OCI-LY1 (cell line): ENCODE measurements at regions not wholly inside any gene's neighbourhood (a gene's known extent, or its start where the extent isn't known, plus 50 kb on each side); places are given as distances from the start of the nearest gene placed in this dataset.

Experiments used
- H2AFZ ChIP-seq: fragments of 200-600 bp; sonication (generic), shearing (Covaris generic); 2 replicates; pipeline ENCODE4 v1.6.0; 2014; ENCODE audit warnings: antibody characterized with exemption, mild to moderate bottlenecking, low read length
- H3F3A ChIP-seq: fragments of 200-600 bp; sonication (generic), shearing (Covaris generic); 2 replicates; pipeline ENCODE4 v1.6.0; 2014; ENCODE audit warnings: mild to moderate bottlenecking, antibody characterized with exemption, low read length, moderate library complexity; ENCODE audit not compliant: insufficient read depth
- H3K27ac ChIP-seq: fragments of 200-600 bp; sonication (generic); 2 replicates; pipeline ENCODE4 v1.5.1; 2014; ENCODE audit warnings: low read length, mixed run types, mild to moderate bottlenecking, low read depth; ENCODE audit not compliant: poor library complexity, severe bottlenecking
- H3K27me3 ChIP-seq: fragments of 200-600 bp; sonication (generic); 2 replicates; pipeline ENCODE4 v1.6.0; 2014; ENCODE audit warnings: antibody characterized with exemption, mild to moderate bottlenecking, low read length, moderate library complexity; ENCODE audit not compliant: insufficient read depth
- H3K36me3 ChIP-seq: fragments of 200-600 bp; sonication (generic); 2 replicates; pipeline ENCODE4 v1.6.1; 2014; ENCODE audit warnings: mild to moderate bottlenecking, antibody characterized with exemption, low read length, moderate library complexity, mixed read lengths; ENCODE audit not compliant: insufficient read depth
- H3K4me1 ChIP-seq: fragments of 200-600 bp; sonication (generic); 2 replicates; pipeline ENCODE4 v1.5.1; 2014; ENCODE audit warnings: mild to moderate bottlenecking, low read length, moderate library complexity; ENCODE audit not compliant: insufficient read depth, severe bottlenecking
- H3K4me2 ChIP-seq: fragments of 200-600 bp; sonication (generic), shearing (Covaris generic); 2 replicates; pipeline ENCODE4 v1.6.1; 2014; ENCODE audit warnings: low read length
- H3K4me3 ChIP-seq: fragments of 200-600 bp; sonication (generic); 2 replicates; pipeline ENCODE4 v1.5.1; 2014; ENCODE audit warnings: low read length, low read depth, mild to moderate bottlenecking, mixed read lengths; ENCODE audit not compliant: poor library complexity, severe bottlenecking
- H3K79me2 ChIP-seq: fragments of 200-600 bp; shearing (Covaris generic); 2 replicates; pipeline ENCODE4 v1.6.1; 2016; ENCODE audit warnings: mixed run types, low read length, mixed read lengths; ENCODE audit not compliant: insufficient read depth
- H3K9ac ChIP-seq: fragments of 200-600 bp; sonication (generic), shearing (Covaris generic); 2 replicates; pipeline ENCODE4 v1.6.1; 2014; ENCODE audit warnings: mild to moderate bottlenecking, low read length, mixed read lengths
- H3K9me2 ChIP-seq: fragments of 200-600 bp; sonication (generic), shearing (Covaris generic); 2 replicates; pipeline ENCODE4 v1.6.1; 2014; ENCODE audit warnings: low read depth, mild to moderate bottlenecking, low read length, mixed read lengths
- H3K9me3 ChIP-seq: fragments of 200-600 bp; shearing (Covaris generic); 2 replicates; pipeline ENCODE4 v1.6.1; 2014; ENCODE audit warnings: low read length, mixed read lengths
- H4K20me1 ChIP-seq: fragments of 200-600 bp; sonication (generic), shearing (Covaris generic); 2 replicates; pipeline ENCODE4 v1.6.0; 2016; ENCODE audit warnings: mild to moderate bottlenecking, low read length; ENCODE audit not compliant: insufficient read depth
- CTCF ChIP-seq: fragments of 200-600 bp; sonication (generic), shearing (Covaris generic); IDR thresholded peaks from 2 replicates; pipeline ENCODE4 v1.5.1; 2017; ENCODE audit warnings: mild to moderate bottlenecking, antibody characterized with exemption, low read length, moderate library complexity, mixed read lengths
- EZH2 ChIP-seq: fragments of 200-600 bp; sonication (generic), shearing (Covaris generic); IDR thresholded peaks from 2 replicates; pipeline ENCODE4 v1.8.0; 2017; ENCODE audit warnings: borderline replicate concordance, mixed run types, mild to moderate bottlenecking, antibody characterized with exemption, low read length, moderate library complexity, mixed read lengths

GRCh38 chr6:142510211-142510610 is 208.4 kb downstream of the ADGRG6 start:
- TF ChIP-seq CTCF (no peak), EZH2 (no peak)

GRCh38 chr6:142518126-142518525 is 216.3 kb downstream of the ADGRG6 start:
- Histone ChIP-seq H3K27me3 (no peaks in the 10 kb centered on the region), H3K4me1 (no peaks in the 10 kb centered on the region), H3K27ac (no peak overlapping the region), H3K4me2 (no peak overlapping the region), H3K4me3 (no peak overlapping the region), H3K79me2 (no peaks in the 10 kb centered on the region), H3K9me3 (no peaks in the 10 kb centered on the region), H3K36me3 (no peaks in the 10 kb centered on the region), H3K9ac (no peak overlapping the region), H2AFZ (no peak overlapping the region), H3K9me2 (no peaks in the 10 kb centered on the region), H3F3A (no peaks in the 10 kb centered on the region), H4K20me1 (no peaks in the 10 kb centered on the region)
- TF ChIP-seq EZH2, result no peak
- no peak for TF ChIP-seq CTCF

More at GRCh38 chr6:142510211-142510610, 208.4 kb downstream of the ADGRG6 start:
- H3K4me3 ChIP-seq, result no peak overlapping the region
- no peaks in the 10 kb centered on the region for H3K27me3 ChIP-seq
- no peaks in the 10 kb centered on the region for H3K4me1 ChIP-seq
- H4K20me1 ChIP-seq, result no peaks in the 10 kb centered on the region
- no peak overlapping the region for H3K9ac ChIP-seq
- H3F3A ChIP-seq, result no peaks in the 10 kb centered on the region
- no peaks in the 10 kb centered on the region for H3K9me2 ChIP-seq
- H3K27ac ChIP-seq, result no peak overlapping the region
- no peaks in the 10 kb centered on the region for H3K79me2 ChIP-seq
- no peak overlapping the region for H2AFZ ChIP-seq
- no peaks in the 10 kb centered on the region for H3K36me3 ChIP-seq
- no peaks in the 10 kb centered on the region for H3K9me3 ChIP-seq
- no peak overlapping the region for H3K4me2 ChIP-seq

- Histone ChIP-seq H3F3A (no peaks in the 10 kb centered on the region), H2AFZ (no peak overlapping the region), H3K4me1 (no peaks in the 10 kb centered on the region), H3K9me2 (no peaks in the 10 kb centered on the region), H3K27ac (no peak overlapping the region), H3K27me3 (no peaks in the 10 kb centered on the region), H3K9ac (no peak overlapping the region), H3K4me3 (no peak overlapping the region), H3K9me3 (no peaks in the 10 kb centered on the region), H3K36me3 (no peaks in the 10 kb centered on the region), H3K4me2 (no peak overlapping the region), H3K79me2 (no peaks in the 10 kb centered on the region), H4K20me1 (no peaks in the 10 kb centered on the region)
- TF ChIP-seq EZH2 (no peak), CTCF (no peak)
Measured at GRCh38 chr6:142518761-142519160, 217.0 kb downstream of the ADGRG6 start.
